Loucy (cell line): ENCODE measurements at regions not wholly inside any gene's neighbourhood (a gene's known extent, or its start where the extent isn't known, plus 50 kb on each side); places are given as distances from the start of the nearest gene placed in this dataset.

Experiments used
- EZH2phosphoT487 ChIP-seq: fragments of 200-600 bp; IDR thresholded peaks from 2 replicates; pipeline ENCODE4 v1.6.1; 2018; ENCODE audit warnings: antibody characterized with exemption, mild to moderate bottlenecking, moderate library complexity, borderline replicate concordance
- TF ChIP-seq, protein P1 (sequence below): fragments of 200-600 bp; sonication (generic); conservative IDR thresholded peaks from 2 replicates; pipeline ENCODE4 v1.5.1; 2014; ENCODE audit warnings: mild to moderate bottlenecking, antibody characterized with exemption, low read length

DNA sequence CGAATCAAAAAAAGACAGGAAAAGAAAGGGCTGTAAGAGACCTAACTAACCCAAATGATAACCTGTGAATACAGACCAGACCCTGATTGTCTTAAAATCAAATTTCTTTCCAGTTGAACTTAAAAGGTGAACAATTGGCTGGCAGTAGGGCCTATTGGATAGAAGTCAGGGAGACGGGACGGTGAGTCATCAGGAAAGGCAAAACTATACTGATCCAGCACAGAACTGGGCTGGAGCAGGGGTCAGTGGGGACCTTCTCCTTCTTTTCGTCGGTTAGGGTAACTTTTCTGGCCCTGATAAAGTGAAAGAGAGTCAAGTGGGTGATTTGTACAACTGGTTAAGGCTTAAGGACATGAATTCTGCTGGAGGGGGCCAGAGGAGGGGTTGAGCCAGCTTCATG lies 84.9 kb upstream of the OTX2 start:
- TF ChIP-seq, protein P1, sequence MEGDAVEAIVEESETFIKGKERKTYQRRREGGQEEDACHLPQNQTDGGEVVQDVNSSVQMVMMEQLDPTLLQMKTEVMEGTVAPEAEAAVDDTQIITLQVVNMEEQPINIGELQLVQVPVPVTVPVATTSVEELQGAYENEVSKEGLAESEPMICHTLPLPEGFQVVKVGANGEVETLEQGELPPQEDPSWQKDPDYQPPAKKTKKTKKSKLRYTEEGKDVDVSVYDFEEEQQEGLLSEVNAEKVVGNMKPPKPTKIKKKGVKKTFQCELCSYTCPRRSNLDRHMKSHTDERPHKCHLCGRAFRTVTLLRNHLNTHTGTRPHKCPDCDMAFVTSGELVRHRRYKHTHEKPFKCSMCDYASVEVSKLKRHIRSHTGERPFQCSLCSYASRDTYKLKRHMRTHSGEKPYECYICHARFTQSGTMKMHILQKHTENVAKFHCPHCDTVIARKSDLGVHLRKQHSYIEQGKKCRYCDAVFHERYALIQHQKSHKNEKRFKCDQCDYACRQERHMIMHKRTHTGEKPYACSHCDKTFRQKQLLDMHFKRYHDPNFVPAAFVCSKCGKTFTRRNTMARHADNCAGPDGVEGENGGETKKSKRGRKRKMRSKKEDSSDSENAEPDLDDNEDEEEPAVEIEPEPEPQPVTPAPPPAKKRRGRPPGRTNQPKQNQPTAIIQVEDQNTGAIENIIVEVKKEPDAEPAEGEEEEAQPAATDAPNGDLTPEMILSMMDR, result no peak
- no peak for TF ChIP-seq EZH2phosphoT487
